Thoracic aorta (tissue), 2 donors: ENCODE measurements at regions not wholly inside any gene's neighbourhood (a gene's known extent, or its start where the extent isn't known, plus 50 kb on each side); places are given as distances from the start of the nearest gene placed in this dataset.

Experiments
- ATAC-seq: fragments of 150-250 bp; one replicate; pipeline ENCODE4 v1.8.0; 2017; ENCODE audit warnings: low read depth; ENCODE audit not compliant: insufficient number of reproducible peaks, low FRiP score
- DNase-seq: peaks from one replicate; pipeline ENCODE4 v3.0.0-alpha.2; 2020; ENCODE audit warnings: low spot score
- H3K27ac ChIP-seq, 2 donors: fragments of 200-600 bp; sonication (generic); 1 replicate in 1 of 2; 2 replicates in 1 of 2; pipeline ENCODE4 v1.5.1; 2016; ENCODE audit warnings: mild to moderate bottlenecking in 2 of 2, moderate library complexity in 2 of 2
- H3K27me3 ChIP-seq: fragments of 200-600 bp; sonication (generic); replicated peaks from 2 replicates; pipeline ENCODE4 v1.6.0; 2016; ENCODE audit warnings: mild to moderate bottlenecking; ENCODE audit not compliant: insufficient read depth
- H3K36me3 ChIP-seq: fragments of 200-600 bp; sonication (generic); one replicate; pipeline ENCODE4 v1.5.1; 2016
- H3K4me1 ChIP-seq, 2 donors: fragments of 200-600 bp; sonication (generic); 1 replicate in 1 of 2; 2 replicates in 1 of 2; pipeline versions ENCODE4 v1.5.1 to v1.6.0; 2016; ENCODE audit warnings: low read depth in 2 of 2, mild to moderate bottlenecking in 1 of 2; ENCODE audit not compliant: control insufficient read depth in 1 of 2
- H3K4me3 ChIP-seq: fragments of 200-600 bp; sonication (generic); 2 replicates; pipeline ENCODE4 v1.5.1; 2016; ENCODE audit warnings: mild to moderate bottlenecking
- H3K9me3 ChIP-seq: fragments of 200-600 bp; sonication (generic); 2 replicates; pipeline ENCODE4 v1.5.1; 2016
- CTCF ChIP-seq: fragments of 200-600 bp; sonication (generic); IDR thresholded peaks from one replicate; pipeline ENCODE4 v1.5.1; 2019; ENCODE audit warnings: antibody characterized with exemption

- DNase-seq, result no peak
- TF ChIP-seq CTCF, result no peak
- ATAC-seq, result no peak
- no peaks in the 10 kb centered on the region for H3K36me3 ChIP-seq
- peaks cover 6 to 17% of the 10 kb centered on the region in 2 donors for H3K4me1 ChIP-seq
- H3K27me3 ChIP-seq, result no peaks in the 10 kb centered on the region
- no peak overlapping the region for H3K27ac ChIP-seq
- no peaks in the 10 kb centered on the region for H3K9me3 ChIP-seq
- H3K4me3 ChIP-seq, result no peak overlapping the region
These were observed 136.8 kb downstream of the QPCT start for GRCh38 chr2:37481244-37481643.

- Histone ChIP-seq H3K27ac (no peak overlapping the region), H3K9me3 (no peaks in the 10 kb centered on the region), H3K36me3 (no peaks in the 10 kb centered on the region), H3K4me1 (peaks cover 0 to 8% of the 10 kb centered on the region in 2 donors), H3K27me3 (no peaks in the 10 kb centered on the region), H3K4me3 (no peak overlapping the region)
- TF ChIP-seq CTCF, result no peak
- DNase-seq (no peak), ATAC-seq (no peak)
These were observed 144.6 kb downstream of the QPCT start for GRCh38 chr2:37489041-37489456.

GRCh38 chr2:37489536-37489935 is 145.1 kb downstream of the QPCT start:
- ATAC-seq (no peak), DNase-seq (no peak)
- Histone ChIP-seq H3K27me3 (no peaks in the 10 kb centered on the region), H3K4me3 (no peak overlapping the region), H3K4me1 (peaks cover 0 to 8% of the 10 kb centered on the region in 2 donors), H3K9me3 (no peaks in the 10 kb centered on the region), H3K36me3 (no peaks in the 10 kb centered on the region), H3K27ac (no peak overlapping the region)
- no peak for TF ChIP-seq CTCF

- no peak for ATAC-seq
- no peaks in the 10 kb centered on the region for H3K36me3 ChIP-seq
- no peak for DNase-seq
These were observed 149.0 kb downstream of the QPCT start for GRCh38 chr2:37493425-37493824.

GRCh38 chr2:37499113-37499512 is 154.7 kb downstream of the QPCT start:
- no peaks in the 10 kb centered on the region for H3K9me3 ChIP-seq
- no peaks in the 10 kb centered on the region for H3K36me3 ChIP-seq
- TF ChIP-seq CTCF, result no peak
- H3K4me3 ChIP-seq, result no peak overlapping the region
- DNase-seq (no peak), ATAC-seq (no peak)
- no peak overlapping the region for H3K27ac ChIP-seq
- no peaks in the 10 kb centered on the region for H3K27me3 ChIP-seq
- H3K4me1 ChIP-seq, result peaks cover 0 to 5% of the 10 kb centered on the region in 2 donors

More at GRCh38 chr2:37493425-37493824, 149.0 kb downstream of the QPCT start:
- Histone ChIP-seq H3K4me1 (peaks cover 0 to 8% of the 10 kb centered on the region in 2 donors), H3K9me3 (no peaks in the 10 kb centered on the region), H3K4me3 (no peak overlapping the region), H3K27ac (no peak overlapping the region), H3K27me3 (no peaks in the 10 kb centered on the region)
- no peak for TF ChIP-seq CTCF
